Stomach smooth muscle (tissue), 2 donors: ENCODE measurements at regions not wholly inside any gene's neighbourhood (a gene's known extent, or its start where the extent isn't known, plus 50 kb on each side); places are given as distances from the start of the nearest gene placed in this dataset.

ENCODE experiments used
- H3K27ac ChIP-seq: one replicate; pipeline ENCODE4 v1.7.0; 2013; ENCODE audit warnings: mild to moderate bottlenecking, low read length, inconsistent platforms
- H3K27me3 ChIP-seq, 2 donors: one replicate each; pipeline ENCODE4 v1.7.0; 2013; ENCODE audit warnings: low read length in 2 of 2; ENCODE audit not compliant: insufficient read depth in 2 of 2, control insufficient read depth in 1 of 2
- H3K36me3 ChIP-seq, 2 donors: one replicate each; pipeline ENCODE4 v1.7.0; 2013; ENCODE audit warnings: low read length in 2 of 2; ENCODE audit not compliant: control insufficient read depth in 2 of 2, insufficient read depth in 2 of 2
- H3K4me1 ChIP-seq: one replicate; pipeline ENCODE4 v1.7.0; 2013; ENCODE audit warnings: low read length; ENCODE audit not compliant: control insufficient read depth, insufficient read depth
- H3K4me3 ChIP-seq, 2 donors: one replicate each; pipeline ENCODE4 v1.7.0; 2013; ENCODE audit warnings: low read length in 2 of 2
- H3K9ac ChIP-seq, 2 donors: one replicate each; pipeline ENCODE4 v1.7.0; 2013; ENCODE audit warnings: low read length in 2 of 2, mild to moderate bottlenecking in 1 of 2
- H3K9me3 ChIP-seq, 2 donors: one replicate each; pipeline ENCODE4 v1.7.0; 2013; ENCODE audit warnings: low read length in 2 of 2; ENCODE audit not compliant: control insufficient read depth in 2 of 2
- donor health status: healthy.
- donor health status: Pancreatic carcinoma.

GRCh38 chr5:160479220-160479619 lies 57.6 kb downstream of the PTTG1 start:
- peaks cover 7% of the 10 kb centered on the region for H3K4me1 ChIP-seq
- H3K9ac ChIP-seq = no peak overlapping the region
- no peaks in the 10 kb centered on the region for H3K36me3 ChIP-seq
- H3K27me3 ChIP-seq = no peaks in the 10 kb centered on the region
- H3K27ac ChIP-seq = no peak overlapping the region
- no peak overlapping the region for H3K4me3 ChIP-seq
- H3K9me3 ChIP-seq = no peaks in the 10 kb centered on the region

- H3K27me3 ChIP-seq = no peaks in the 10 kb centered on the region
- peak overlapping the region in 1 of 2 donors; percentile 47 for H3K4me3 ChIP-seq
- no peak overlapping the region for H3K9ac ChIP-seq
- H3K9me3 ChIP-seq = no peaks in the 10 kb centered on the region
- H3K27ac ChIP-seq = no peak overlapping the region
- H3K36me3 ChIP-seq = no peaks in the 10 kb centered on the region
- H3K4me1 ChIP-seq = peaks cover 7% of the 10 kb centered on the region
Observed at GRCh38 chr5:160479926-160480325, 58.3 kb downstream of the PTTG1 start.

DNA sequence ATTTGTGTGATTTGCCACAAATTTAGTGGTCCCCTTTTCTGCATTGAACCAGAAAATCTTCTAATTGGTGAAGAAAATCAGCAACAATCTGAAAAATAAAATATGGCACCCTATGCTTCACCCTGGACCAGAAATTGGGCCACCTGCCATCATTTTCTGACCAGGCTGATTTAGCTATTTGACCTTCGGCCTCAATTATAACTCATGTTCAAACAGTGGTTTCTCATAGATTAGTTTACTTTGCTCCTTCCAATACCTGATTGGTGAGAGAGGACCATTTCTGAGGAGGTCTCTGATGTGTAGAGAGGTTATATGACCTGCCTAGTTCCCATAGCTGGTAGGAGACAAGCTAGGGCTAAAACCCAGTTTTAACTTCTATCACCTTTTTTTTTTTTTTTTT lies 59.0 kb downstream of the PTTG1 start:
- Histone ChIP-seq H3K4me3 (no peak overlapping the region), H3K27me3 (no peaks in the 10 kb centered on the region), H3K9me3 (no peaks in the 10 kb centered on the region), H3K36me3 (no peaks in the 10 kb centered on the region), H3K27ac (no peak overlapping the region), H3K9ac (no peak overlapping the region), H3K4me1 (peaks cover 7% of the 10 kb centered on the region)

- Histone ChIP-seq H3K9ac (no peak overlapping the region), H3K27ac (no peak overlapping the region), H3K27me3 (no peaks in the 10 kb centered on the region), H3K4me3 (no peak overlapping the region), H3K4me1 (peaks cover 7% of the 10 kb centered on the region), H3K36me3 (no peaks in the 10 kb centered on the region), H3K9me3 (no peaks in the 10 kb centered on the region)
Observed at GRCh38 chr5:160484678-160485077, 63.0 kb downstream of the PTTG1 start.

- no peaks in the 10 kb centered on the region for H3K27me3 ChIP-seq
- H3K9ac ChIP-seq = no peak overlapping the region
- H3K4me1 ChIP-seq = peaks cover 3% of the 10 kb centered on the region
- H3K9me3 ChIP-seq = no peaks in the 10 kb centered on the region
- no peak overlapping the region for H3K27ac ChIP-seq
- no peak overlapping the region for H3K4me3 ChIP-seq
- no peaks in the 10 kb centered on the region for H3K36me3 ChIP-seq
Observed at GRCh38 chr5:160485364-160485969, 63.8 kb downstream of the PTTG1 start.

GRCh38 chr5:160486573-160486972 lies 64.9 kb downstream of the PTTG1 start:
- no peaks in the 10 kb centered on the region for H3K9me3 ChIP-seq
- no peaks in the 10 kb centered on the region for H3K4me1 ChIP-seq
- no peak overlapping the region for H3K4me3 ChIP-seq
- H3K27ac ChIP-seq = no peak overlapping the region
- H3K9ac ChIP-seq = no peak overlapping the region
- no peaks in the 10 kb centered on the region for H3K27me3 ChIP-seq
- no peaks in the 10 kb centered on the region for H3K36me3 ChIP-seq

DNA sequence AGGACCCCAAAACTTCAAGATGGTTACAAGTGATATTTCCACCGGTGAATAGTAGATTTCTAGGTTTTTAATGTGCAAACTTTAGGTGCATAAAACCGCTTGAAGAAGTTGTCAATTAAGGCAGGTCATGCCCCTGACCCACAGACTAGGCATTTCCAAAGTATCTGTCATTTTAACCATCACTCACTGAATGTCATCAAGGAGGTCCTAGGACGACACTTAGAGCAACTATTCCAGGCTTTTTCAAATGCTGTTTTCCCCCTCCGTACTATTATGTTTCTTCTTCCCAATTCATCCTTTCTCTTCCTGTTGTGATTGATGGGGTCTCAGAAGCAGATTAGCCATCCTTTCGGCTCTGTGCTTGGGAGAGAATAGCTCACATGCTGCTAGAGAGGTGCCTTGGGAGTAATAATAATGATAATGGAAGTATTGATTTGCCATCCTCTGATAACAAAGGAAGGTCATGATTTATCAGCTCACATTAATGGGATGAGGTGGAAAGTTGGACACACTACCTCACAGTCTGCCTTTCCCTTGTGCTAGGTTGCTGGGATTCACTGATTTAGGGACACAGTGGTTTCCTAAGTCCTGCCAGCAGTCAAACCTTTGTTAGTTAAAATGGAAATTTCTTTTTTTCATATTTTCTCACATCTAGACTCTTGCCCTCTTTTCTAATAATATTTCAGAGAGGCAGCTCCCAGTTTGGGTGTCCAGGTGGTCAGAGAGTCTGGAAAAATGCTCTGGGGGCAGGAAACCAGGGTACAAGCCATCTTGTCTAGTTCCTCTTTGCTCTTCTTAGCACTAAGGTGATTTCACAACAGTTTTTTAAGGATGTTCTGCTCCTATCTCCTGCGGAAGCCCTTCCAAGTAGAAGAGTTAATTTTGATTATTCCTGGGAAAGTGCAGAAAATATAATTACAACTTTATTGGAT lies 67.0 kb downstream of the PTTG1 start:
- H3K9me3 ChIP-seq = no peaks in the 10 kb centered on the region
- H3K4me3 ChIP-seq = no peak overlapping the region
- H3K9ac ChIP-seq = no peak overlapping the region
- H3K27ac ChIP-seq = no peak overlapping the region
- H3K4me1 ChIP-seq = no peaks in the 10 kb centered on the region
- no peaks in the 10 kb centered on the region for H3K27me3 ChIP-seq
- H3K36me3 ChIP-seq = no peaks in the 10 kb centered on the region

GRCh38 chr5:160491438-160491837 lies 69.8 kb downstream of the PTTG1 start:
- Histone ChIP-seq H3K4me1 (no peaks in the 10 kb centered on the region), H3K9ac (no peak overlapping the region), H3K36me3 (no peaks in the 10 kb centered on the region), H3K27me3 (peaks cover 0 to 6% of the 10 kb centered on the region in 2 donors), H3K27ac (no peak overlapping the region), H3K9me3 (no peaks in the 10 kb centered on the region), H3K4me3 (no peak overlapping the region)

- Histone ChIP-seq H3K4me1 (no peaks in the 10 kb centered on the region), H3K27me3 (peaks cover 0 to 8% of the 10 kb centered on the region in 2 donors), H3K9me3 (no peaks in the 10 kb centered on the region), H3K36me3 (no peaks in the 10 kb centered on the region), H3K4me3 (no peak overlapping the region), H3K9ac (no peak overlapping the region), H3K27ac (no peak overlapping the region)
Observed at GRCh38 chr5:160492565-160492964, 70.9 kb downstream of the PTTG1 start.

DNA sequence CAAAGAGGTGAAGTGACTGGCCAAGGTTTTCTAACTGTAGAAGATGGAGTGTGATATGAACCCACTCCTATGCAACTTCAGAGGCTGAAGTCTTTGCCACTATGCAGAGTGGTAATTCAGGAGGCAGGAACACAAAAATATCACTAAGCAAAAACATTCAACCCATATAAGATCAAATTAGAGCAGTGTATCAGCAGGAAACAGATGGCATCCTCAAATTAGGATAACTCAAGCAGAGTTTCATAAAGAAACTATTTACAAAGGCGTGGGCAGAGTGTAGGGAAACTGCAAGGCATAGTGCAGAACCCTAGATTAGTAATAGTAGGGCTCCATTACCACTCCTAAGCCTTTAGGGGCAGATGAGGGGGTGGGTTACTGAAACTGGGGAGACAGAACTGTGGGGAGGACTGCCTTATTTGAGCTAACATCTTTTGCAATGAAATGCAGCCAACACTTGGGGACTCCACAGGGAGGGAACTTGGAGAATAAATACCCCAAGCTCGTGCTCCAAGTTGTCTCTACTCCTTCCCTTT lies 72.2 kb downstream of the PTTG1 start:
- no peak overlapping the region for H3K4me3 ChIP-seq
- no peak overlapping the region for H3K9ac ChIP-seq
- H3K27me3 ChIP-seq = peaks cover 0 to 8% of the 10 kb centered on the region in 2 donors
- H3K27ac ChIP-seq = no peak overlapping the region
- H3K9me3 ChIP-seq = no peaks in the 10 kb centered on the region
- no peaks in the 10 kb centered on the region for H3K4me1 ChIP-seq
- H3K36me3 ChIP-seq = no peaks in the 10 kb centered on the region

- no peak overlapping the region for H3K27ac ChIP-seq
- H3K36me3 ChIP-seq = no peaks in the 10 kb centered on the region
- no peaks in the 10 kb centered on the region for H3K9me3 ChIP-seq
- H3K4me1 ChIP-seq = no peaks in the 10 kb centered on the region
- no peak overlapping the region for H3K4me3 ChIP-seq
- H3K9ac ChIP-seq = no peak overlapping the region
- peaks cover 0 to 8% of the 10 kb centered on the region in 2 donors for H3K27me3 ChIP-seq
Observed at GRCh38 chr5:160494451-160494850, 72.8 kb downstream of the PTTG1 start.
